ENCODE measurements at regions not wholly inside any gene's neighbourhood (a gene's known extent, or its start where the extent isn't known, plus 50 kb on each side); places are given as distances from the start of the nearest gene placed in this dataset.

GRCh38 chr6:40959781-40960327, 79.2 kb downstream of the UNC5CL start:
- H3K4me2 ChIP-seq (ENCODE audit: insufficient read depth, low read length) = no peak overlapping the region
- H3K4me3 ChIP-seq (replicated peaks in 1 of 3; ENCODE audit: insufficient read depth in 1 of 3, low read depth in 1 of 3, low read length in 3 of 3) = no peak overlapping the region
- H3K9ac ChIP-seq (replicated peaks; ENCODE audit: extremely low read depth, insufficient read depth, low read length) = no peak overlapping the region
- H3K9me3 ChIP-seq (replicated peaks; ENCODE audit: control insufficient read depth, insufficient read depth, low read length) = no peaks in the 10 kb centered on the region
- H3K27me3 ChIP-seq (ENCODE audit: control insufficient read depth in 2 of 2, insufficient read depth in 2 of 2, low read length in 2 of 2) = peaks cover 0 to 3% of the 10 kb centered on the region in 2 experiments
- H3K4me1 ChIP-seq (ENCODE audit: control insufficient read depth, extremely low read depth, insufficient read depth, low read length) = peaks cover 4% of the 10 kb centered on the region
- no peaks in the 10 kb centered on the region for H3K36me3 ChIP-seq (ENCODE audit: control insufficient read depth in 2 of 2, extremely low read depth in 1 of 2, insufficient read depth in 2 of 2, low read length in 2 of 2)
- intact Hi-C loops (cut with micrococcal nuclease) (loop anchor here (5.0 kb wide), 2 partner anchors 37 to 53 kb away; no protein-coding TSS in a partner anchor), dilution Hi-C loops (cut with MboI; ENCODE audit: extremely low pct_ligation_motif_present, low sequenced_read_pairs) (no loop called here)
- ChIA-PET POLR2A (no interaction called here), CTCF (no interaction called here)
- BruUV-seq (replicated peaks) = no TSS peak
- no peaks in the 10 kb centered on the region for H3K9me1 ChIP-seq (replicated peaks; ENCODE audit: control insufficient read depth, extremely low read depth, insufficient read depth, low read length)
- TF ChIP-seq FOS (IDR thresholded peaks at IDR 0.05; ENCODE audit: borderline replicate concordance, insufficient read depth, low read length) (no peak), GATA2 (IDR thresholded peaks at IDR 0.05; ENCODE audit: insufficient read depth, insufficient read length, low read depth, low read length) (no peak), MYC (IDR thresholded peaks at IDR 0.05; ENCODE audit: low read depth, low read length) (no peak), POLR2AphosphoS5 (IDR thresholded peaks at IDR 0.05; ENCODE audit: insufficient read depth, low read depth, low read length) (no peak), CTCF (IDR thresholded peaks at IDR 0.05; ENCODE audit: extremely low read depth in 1 of 2, insufficient read depth in 1 of 2, low read depth in 1 of 2, low read length in 2 of 2) (no peak)
- no peak for DNase-seq (ENCODE audit: low read depth, low spot score)
- no peak overlapping the region for H2AFZ ChIP-seq (ENCODE audit: low read depth, low read length)
- H4K20me1 ChIP-seq (replicated peaks; ENCODE audit: control insufficient read depth, extremely low read depth, insufficient read depth, low read length) = no peaks in the 10 kb centered on the region
- no peak for FAIRE-seq
- H3K27ac ChIP-seq (ENCODE audit: insufficient read depth, low read depth, low read length) = no peak overlapping the region
- no peaks in the 10 kb centered on the region for H3K79me2 ChIP-seq (ENCODE audit: control insufficient read depth, insufficient read depth, low read length)

DNA sequence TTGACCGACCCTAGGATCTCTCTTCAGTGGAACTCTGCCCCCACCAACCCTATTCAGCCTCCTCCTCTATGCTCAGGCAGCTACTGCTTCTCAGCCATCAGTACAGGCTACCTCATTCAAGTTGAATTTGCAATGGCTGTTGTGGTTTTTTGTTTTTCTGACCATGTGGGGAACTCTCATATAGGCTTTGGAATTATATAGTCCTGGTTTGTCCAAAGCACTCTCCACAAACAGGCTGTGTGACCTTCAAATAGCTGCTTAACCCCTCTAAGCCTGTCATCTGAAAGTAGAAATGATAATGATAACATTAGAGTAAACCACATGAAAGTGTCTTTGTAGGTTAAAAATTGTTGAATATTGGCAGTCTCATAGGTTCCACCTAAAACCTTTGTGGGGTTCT, 80.3 kb downstream of the UNC5CL start:
- no peaks in the 10 kb centered on the region for H4K20me1 ChIP-seq (replicated peaks; ENCODE audit: control insufficient read depth, extremely low read depth, insufficient read depth, low read length)
- no peaks in the 10 kb centered on the region for H3K36me3 ChIP-seq (ENCODE audit: control insufficient read depth in 2 of 2, extremely low read depth in 1 of 2, insufficient read depth in 2 of 2, low read length in 2 of 2)
- H3K27me3 ChIP-seq (ENCODE audit: control insufficient read depth in 2 of 2, insufficient read depth in 2 of 2, low read length in 2 of 2) = peaks cover 0 to 3% of the 10 kb centered on the region in 2 experiments
- ChIA-PET POLR2A (no interaction called here), CTCF (interaction anchor here (0.6 to 1.5 kb wide), 2 partner anchors 11 to 39 kb away, joined by 3 to 4 read pairs; no protein-coding TSS in a partner anchor)
- no peak overlapping the region for H2AFZ ChIP-seq (ENCODE audit: low read depth, low read length)
- no peaks in the 10 kb centered on the region for H3K79me2 ChIP-seq (ENCODE audit: control insufficient read depth, insufficient read depth, low read length)
- no peaks in the 10 kb centered on the region for H3K9me3 ChIP-seq (replicated peaks; ENCODE audit: control insufficient read depth, insufficient read depth, low read length)
- H3K4me3 ChIP-seq (replicated peaks in 1 of 3; ENCODE audit: insufficient read depth in 1 of 3, low read depth in 1 of 3, low read length in 3 of 3) = no peak overlapping the region
- intact Hi-C loops (cut with micrococcal nuclease) = no loop called here
- TF ChIP-seq, protein P1, sequence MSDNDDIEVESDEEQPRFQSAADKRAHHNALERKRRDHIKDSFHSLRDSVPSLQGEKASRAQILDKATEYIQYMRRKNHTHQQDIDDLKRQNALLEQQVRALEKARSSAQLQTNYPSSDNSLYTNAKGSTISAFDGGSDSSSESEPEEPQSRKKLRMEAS (IDR thresholded peaks at IDR 0.05; ENCODE audit: insufficient read depth, insufficient read length) = no peak
- no peak for TF ChIP-seq CTCF (IDR thresholded peaks at IDR 0.05; ENCODE audit: extremely low read depth in 1 of 2, insufficient read depth in 1 of 2, low read depth in 1 of 2, low read length in 2 of 2)
- no peak for TF ChIP-seq MYC (IDR thresholded peaks at IDR 0.05; ENCODE audit: low read depth, low read length)
- TF ChIP-seq POLR2AphosphoS5 (IDR thresholded peaks at IDR 0.05; ENCODE audit: insufficient read depth, low read depth, low read length) = no peak
- no peak for TF ChIP-seq GATA2 (IDR thresholded peaks at IDR 0.05; ENCODE audit: insufficient read depth, insufficient read length, low read depth, low read length)
- TF ChIP-seq POLR2A (IDR thresholded peaks at IDR 0.05; ENCODE audit: low read depth, low read length) = no peak
- TF ChIP-seq EZH2 (IDR thresholded peaks at IDR 0.05; ENCODE audit: borderline replicate concordance, low read depth, low read length, severe bottlenecking) = no peak
- TF ChIP-seq JUN (IDR thresholded peaks at IDR 0.05; ENCODE audit: borderline replicate concordance, insufficient read depth, insufficient read length, low read depth) = no peak
- no peak for TF ChIP-seq FOS (IDR thresholded peaks at IDR 0.05; ENCODE audit: borderline replicate concordance, insufficient read depth, low read length)
- no peak for FAIRE-seq
- H3K4me1 ChIP-seq (ENCODE audit: control insufficient read depth, extremely low read depth, insufficient read depth, low read length) = peaks cover 4% of the 10 kb centered on the region
- BruUV-seq (replicated peaks) = no TSS peak
- H3K9ac ChIP-seq (replicated peaks; ENCODE audit: extremely low read depth, insufficient read depth, low read length) = no peak overlapping the region
- DNase-seq (ENCODE audit: low read depth, low spot score) = no peak
- no peak overlapping the region for H3K27ac ChIP-seq (ENCODE audit: insufficient read depth, low read depth, low read length)
- H3K4me2 ChIP-seq (ENCODE audit: insufficient read depth, low read length) = no peak overlapping the region
- dilution Hi-C loops (cut with MboI; ENCODE audit: extremely low pct_ligation_motif_present, low sequenced_read_pairs) = no loop called here
- H3K9me1 ChIP-seq (replicated peaks; ENCODE audit: control insufficient read depth, extremely low read depth, insufficient read depth, low read length) = no peaks in the 10 kb centered on the region
